Keratinocyte (primary cell): ENCODE measurements at regions not wholly inside any gene's neighbourhood (a gene's known extent, or its start where the extent isn't known, plus 50 kb on each side); places are given as distances from the start of the nearest gene placed in this dataset.

ENCODE experiments used
- CTCF ChIP-seq, 3 experiments: IDR thresholded peaks in 1 of 3; conservative IDR thresholded peaks in 1 of 3; optimal IDR thresholded peaks in 1 of 3; 2 replicates in 2 of 3; 3 replicates in 1 of 3; pipeline versions ENCODE3 to v1.5.1; 2011; ENCODE audit warnings: low read length in 3 of 3, mild to moderate bottlenecking in 3 of 3, moderate library complexity in 2 of 3, control low read depth in 1 of 3, inconsistent platforms in 1 of 3; ENCODE audit not compliant: insufficient read depth in 2 of 3; ENCODE audit errors: extremely low read depth in 1 of 3
- EZH2 ChIP-seq: IDR thresholded peaks from one replicate; pipeline ENCODE4 v1.6.1; 2012; ENCODE audit warnings: inconsistent platforms, mild to moderate bottlenecking, low read length, moderate library complexity

- TF ChIP-seq CTCF (optimal IDR thresholded peaks at IDR 0.05 in 1 of 3, IDR thresholded peaks at IDR 0.05 in 1 of 3, conservative IDR thresholded peaks at IDR 0.05 in 1 of 3; ENCODE audit: extremely low read depth in 1 of 3, insufficient read depth in 2 of 3, low read length in 3 of 3) (no peak), EZH2 (no peak)
These were observed 199.7 kb downstream of the ADCYAP1 start for GRCh38 chr18:1104181-1104881.
